SU-DHL-6 (cell line): ENCODE measurements at regions not wholly inside any gene's neighbourhood (a gene's known extent, or its start where the extent isn't known, plus 50 kb on each side); places are given as distances from the start of the nearest gene placed in this dataset.

ENCODE experiments used
- EZH2phosphoT487 ChIP-seq: fragments of 200-600 bp; sonication (generic), shearing (Covaris generic); conservative IDR thresholded peaks from 2 replicates; pipeline ENCODE4 v1.6.1; 2018; ENCODE audit warnings: mild to moderate bottlenecking, antibody characterized with exemption, low read length, moderate library complexity, mixed read lengths
- TF ChIP-seq, protein P1 (sequence below): fragments of 200-600 bp; sonication (generic); IDR thresholded peaks from one replicate; pipeline ENCODE4 v1.5.1; 2017; ENCODE audit warnings: antibody characterized with exemption, mild to moderate bottlenecking, low read length, moderate library complexity; ENCODE audit not compliant: insufficient read depth, poor library complexity, severe bottlenecking

DNA sequence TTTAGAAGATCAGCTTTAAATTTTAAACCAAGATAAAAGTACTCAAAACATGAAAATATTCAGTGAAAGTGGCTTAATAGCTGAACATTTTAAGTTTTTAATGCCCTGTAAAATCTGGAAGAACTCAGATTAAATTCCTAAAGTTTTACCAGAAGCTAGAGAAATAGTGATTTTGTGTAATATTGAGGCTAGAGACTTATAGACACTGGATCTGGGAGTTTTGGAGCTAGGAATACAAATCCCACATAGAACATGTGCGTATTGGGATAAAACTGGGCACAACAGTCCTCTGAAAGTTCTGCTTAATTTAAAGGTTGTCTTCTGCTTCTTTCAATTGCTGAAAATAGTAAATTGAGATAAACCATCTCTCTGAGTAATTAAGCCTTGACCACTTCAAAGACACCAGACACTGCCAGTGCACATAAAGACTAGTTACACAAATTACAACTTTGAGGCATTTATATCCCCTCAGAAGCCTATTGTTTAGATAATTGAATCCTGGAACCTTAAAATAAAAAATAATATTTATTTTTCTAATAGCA, 1382.5 kb downstream of the OTOL1 start:
- TF ChIP-seq, protein P1, sequence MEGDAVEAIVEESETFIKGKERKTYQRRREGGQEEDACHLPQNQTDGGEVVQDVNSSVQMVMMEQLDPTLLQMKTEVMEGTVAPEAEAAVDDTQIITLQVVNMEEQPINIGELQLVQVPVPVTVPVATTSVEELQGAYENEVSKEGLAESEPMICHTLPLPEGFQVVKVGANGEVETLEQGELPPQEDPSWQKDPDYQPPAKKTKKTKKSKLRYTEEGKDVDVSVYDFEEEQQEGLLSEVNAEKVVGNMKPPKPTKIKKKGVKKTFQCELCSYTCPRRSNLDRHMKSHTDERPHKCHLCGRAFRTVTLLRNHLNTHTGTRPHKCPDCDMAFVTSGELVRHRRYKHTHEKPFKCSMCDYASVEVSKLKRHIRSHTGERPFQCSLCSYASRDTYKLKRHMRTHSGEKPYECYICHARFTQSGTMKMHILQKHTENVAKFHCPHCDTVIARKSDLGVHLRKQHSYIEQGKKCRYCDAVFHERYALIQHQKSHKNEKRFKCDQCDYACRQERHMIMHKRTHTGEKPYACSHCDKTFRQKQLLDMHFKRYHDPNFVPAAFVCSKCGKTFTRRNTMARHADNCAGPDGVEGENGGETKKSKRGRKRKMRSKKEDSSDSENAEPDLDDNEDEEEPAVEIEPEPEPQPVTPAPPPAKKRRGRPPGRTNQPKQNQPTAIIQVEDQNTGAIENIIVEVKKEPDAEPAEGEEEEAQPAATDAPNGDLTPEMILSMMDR = no peak
- no peak for TF ChIP-seq EZH2phosphoT487
